GM23338 (cell line): ENCODE measurements at regions not wholly inside any gene's neighbourhood (a gene's known extent, or its start where the extent isn't known, plus 50 kb on each side); places are given as distances from the start of the nearest gene placed in this dataset.

Source experiments
- ATAC-seq: fragments of 200-7000 bp; cut with Tn5 transposase; 3 replicates; pipeline ENCODE4 v1.9.1; 2020
- DNase-seq: peaks from one replicate; pipeline ENCODE4 v3.0.0-alpha.2; 2015; ENCODE audit warnings: low spot score
- H2AFZ ChIP-seq: fragments of 200-600 bp; sonication (generic); 2 replicates; pipeline ENCODE4 v1.8.0; 2016; ENCODE audit warnings: antibody characterized with exemption, mild to moderate bottlenecking, moderate library complexity
- H3F3A ChIP-seq: fragments of 200-600 bp; sonication (generic); replicated peaks from 2 replicates; pipeline ENCODE4 v1.8.0; 2017; ENCODE audit warnings: antibody characterized with exemption, mixed run types, low read depth
- H3K27ac ChIP-seq: fragments of 200-600 bp; sonication (generic); 2 replicates; pipeline ENCODE4 v1.6.1; 2016; ENCODE audit warnings: low read depth
- H3K27me3 ChIP-seq: fragments of 200-600 bp; sonication (generic); 2 replicates; pipeline ENCODE4 v1.8.0; 2016; ENCODE audit warnings: mild to moderate bottlenecking, mixed run types, moderate library complexity; ENCODE audit not compliant: insufficient read depth
- H3K36me3 ChIP-seq: fragments of 200-600 bp; sonication (generic); 2 replicates; pipeline ENCODE4 v1.8.0; 2016; ENCODE audit warnings: mild to moderate bottlenecking; ENCODE audit not compliant: insufficient read depth
- H3K4me1 ChIP-seq: fragments of 200-600 bp; sonication (generic); 2 replicates; pipeline ENCODE4 v1.8.0; 2016; ENCODE audit warnings: mild to moderate bottlenecking, moderate library complexity; ENCODE audit not compliant: insufficient read depth
- H3K4me2 ChIP-seq: fragments of 200-600 bp; sonication (generic); 2 replicates; pipeline ENCODE4 v1.7.1; 2017; ENCODE audit warnings: mixed run types
- H3K4me3 ChIP-seq: fragments of 200-600 bp; sonication (generic); 2 replicates; pipeline ENCODE4 v1.6.1; 2016; ENCODE audit warnings: mixed run types
- H3K79me2 ChIP-seq: fragments of 200-600 bp; sonication (generic); replicated peaks from 2 replicates; pipeline ENCODE4 v1.8.0; 2017; ENCODE audit warnings: mild to moderate bottlenecking; ENCODE audit not compliant: insufficient read depth
- H3K9me2 ChIP-seq: fragments of 200-600 bp; sonication (generic); 2 replicates; pipeline ENCODE4 v1.8.0; 2017; ENCODE audit not compliant: insufficient read depth
- H4K20me1 ChIP-seq: fragments of 200-600 bp; sonication (generic); replicated peaks from 2 replicates; pipeline ENCODE4 v1.8.0; 2017; ENCODE audit warnings: mild to moderate bottlenecking; ENCODE audit not compliant: insufficient read depth
- H3K27ac Mint-ChIP-seq: 2 replicates; pipeline ENCODE4 v1.8.0; 2020; ENCODE audit warnings: inconsistent platforms, mild to moderate bottlenecking, moderate library complexity, mixed read lengths
- H3K27me3 Mint-ChIP-seq: 3 replicates; pipeline ENCODE4 v1.8.0; 2022; ENCODE audit warnings: low read depth, mild to moderate bottlenecking, moderate library complexity, mixed read lengths, inconsistent platforms; ENCODE audit not compliant: insufficient read depth, poor library complexity
- H3K36me3 Mint-ChIP-seq: 3 replicates; pipeline ENCODE4 v1.8.0; 2021; ENCODE audit warnings: low read depth, mild to moderate bottlenecking, inconsistent platforms, moderate library complexity, mixed read lengths
- H3K4me1 Mint-ChIP-seq: 3 replicates; pipeline ENCODE4 v1.8.0; 2020; ENCODE audit warnings: mild to moderate bottlenecking, inconsistent platforms, mixed read lengths
- H3K4me3 Mint-ChIP-seq: 3 replicates; pipeline ENCODE4 v1.8.0; 2021; ENCODE audit warnings: moderate library complexity, mild to moderate bottlenecking, inconsistent platforms, mixed read lengths
- H3K9me3 Mint-ChIP-seq: 3 replicates; pipeline ENCODE4 v1.8.0; 2020; ENCODE audit warnings: moderate library complexity, mild to moderate bottlenecking, inconsistent platforms, mixed read lengths
- CREB1 ChIP-seq: fragments of 250-450 bp; sonication (Bioruptor Pico); IDR thresholded peaks from 2 replicates; pipeline ENCODE4 v1.5.0; 2020; ENCODE audit warnings: low read depth, mild to moderate bottlenecking, moderate library complexity
- CTCF ChIP-seq, 2 experiments: fragments of 200-600 bp in 1 of 2; sonication (generic) in 1 of 2; conservative IDR thresholded peaks; 2 replicates each; pipeline versions ENCODE4 v1.5.1 to v1.6.1; 2016 to 2017; ENCODE audit warnings: antibody characterized with exemption in 2 of 2, low read depth in 2 of 2, mild to moderate bottlenecking in 2 of 2, moderate library complexity in 1 of 2
- ETS1 ChIP-seq: IDR thresholded peaks from 2 replicates; pipeline ENCODE4 v1.6.1; 2016; ENCODE audit warnings: antibody characterized with exemption
- EZH2 ChIP-seq: fragments of 200-600 bp; sonication (generic); IDR thresholded peaks from one replicate; pipeline ENCODE4 v1.8.0; 2017; ENCODE audit warnings: antibody characterized with exemption, mild to moderate bottlenecking, low read depth; ENCODE audit not compliant: unreplicated experiment
- EZH2phosphoT487 ChIP-seq: fragments of 200-600 bp; sonication (generic); IDR thresholded peaks from one replicate; pipeline ENCODE4 v1.8.1; 2018; ENCODE audit warnings: antibody characterized with exemption; ENCODE audit not compliant: unreplicated experiment
- JUNB ChIP-seq: IDR thresholded peaks from one replicate; pipeline ENCODE4 v1.6.1; 2016; ENCODE audit warnings: antibody characterized with exemption; ENCODE audit not compliant: unreplicated experiment
- NANOG ChIP-seq: IDR thresholded peaks from 2 replicates; pipeline ENCODE4 v1.6.1; 2016; ENCODE audit warnings: antibody characterized with exemption, borderline replicate concordance
- POLR2AphosphoS5 ChIP-seq: IDR thresholded peaks from 2 replicates; pipeline ENCODE4 v1.6.1; 2016; ENCODE audit warnings: antibody characterized with exemption, low read depth
- REST ChIP-seq: IDR thresholded peaks from one replicate; pipeline ENCODE4 v1.6.1; 2018; ENCODE audit warnings: antibody characterized with exemption; ENCODE audit not compliant: unreplicated experiment
- STAT1 ChIP-seq: IDR thresholded peaks from one replicate; pipeline ENCODE4 v1.6.1; 2016; ENCODE audit warnings: antibody characterized with exemption; ENCODE audit not compliant: unreplicated experiment
- ZNF114 ChIP-seq: fragments of 250-450 bp; sonication (Bioruptor Pico); IDR thresholded peaks from 2 replicates; pipeline ENCODE4 v1.5.0; 2020; ENCODE audit warnings: mild to moderate bottlenecking, moderate library complexity
- ZNF331 ChIP-seq: fragments of 250-450 bp; sonication (Bioruptor Pico); IDR thresholded peaks from 2 replicates; pipeline ENCODE4 v1.5.0; 2020; ENCODE audit warnings: low read depth, mild to moderate bottlenecking, moderate library complexity
- ZNF462 ChIP-seq: fragments of 250-450 bp; sonication (Bioruptor Pico); IDR thresholded peaks from 2 replicates; pipeline ENCODE4 v1.5.0; 2020; ENCODE audit warnings: mild to moderate bottlenecking, moderate library complexity

- H4K20me1 ChIP-seq = peaks cover under 1% of the 10 kb centered on the region; the same call in 1 of the 2 replicates
- H3K9me3 Mint-ChIP-seq = no peaks in the 10 kb centered on the region
- peaks cover 47% of the 10 kb centered on the region for H3K27me3 Mint-ChIP-seq
- H3K27ac Mint-ChIP-seq = no peak overlapping the region
- ATAC-seq = peak; percentile 75
- no peaks in the 10 kb centered on the region for H3K79me2 ChIP-seq
- peaks cover 14% of the 10 kb centered on the region for H3K4me1 Mint-ChIP-seq
- peaks cover 57% of the 10 kb centered on the region for H3K27me3 ChIP-seq
- H3K4me3 Mint-ChIP-seq = peak overlapping the region; percentile 61
- no peaks in the 10 kb centered on the region for H3K36me3 Mint-ChIP-seq
- no peaks in the 10 kb centered on the region for H3K4me1 ChIP-seq
- H3K36me3 ChIP-seq = no peaks in the 10 kb centered on the region
- no peak overlapping the region for H3K27ac ChIP-seq
- peak overlapping the region; percentile 30; the same call in 1 of the 2 replicates for H3K4me3 ChIP-seq
- H2AFZ ChIP-seq = peak overlapping the region; percentile 93
- no peaks in the 10 kb centered on the region for H3K9me2 ChIP-seq
- peak; percentile 58 for DNase-seq
- no peak for TF ChIP-seq CTCF (conservative IDR thresholded peaks at IDR 0.05; ENCODE audit: low read depth in 2 of 2)
- no peak for TF ChIP-seq ZNF331 (CRISPR knock-in tag)
- no peak for TF ChIP-seq ZNF114 (CRISPR knock-in tag)
- no peak for TF ChIP-seq POLR2AphosphoS5
- TF ChIP-seq CREB1 = no peak
- TF ChIP-seq EZH2phosphoT487 = no peak
- TF ChIP-seq EZH2 = no peak
- TF ChIP-seq REST = no peak
- TF ChIP-seq NANOG = no peak
- TF ChIP-seq JUNB = no peak
- TF ChIP-seq ETS1 = no peak
- no peak for TF ChIP-seq ZNF462 (CRISPR knock-in tag)
- no peak for TF ChIP-seq STAT1
- peak overlapping the region; percentile 71 for H3K4me2 ChIP-seq
- no peaks in the 10 kb centered on the region for H3F3A ChIP-seq
These were observed 144.1 kb upstream of the TNR start for GRCh38 chr1:175887521-175887920.
